HG03060 (cell line): ENCODE measurements at regions not wholly inside any gene's neighbourhood (a gene's known extent, or its start where the extent isn't known, plus 50 kb on each side); places are given as distances from the start of the nearest gene placed in this dataset.

Experiments
- ATAC-seq: cut with Tn5 transposase; IDR thresholded peaks from one replicate; pipeline ENCODE4 v1.9.1; 2021; ENCODE audit warnings: low read depth, moderate number of reproducible peaks; ENCODE audit not compliant: unreplicated experiment

DNA sequence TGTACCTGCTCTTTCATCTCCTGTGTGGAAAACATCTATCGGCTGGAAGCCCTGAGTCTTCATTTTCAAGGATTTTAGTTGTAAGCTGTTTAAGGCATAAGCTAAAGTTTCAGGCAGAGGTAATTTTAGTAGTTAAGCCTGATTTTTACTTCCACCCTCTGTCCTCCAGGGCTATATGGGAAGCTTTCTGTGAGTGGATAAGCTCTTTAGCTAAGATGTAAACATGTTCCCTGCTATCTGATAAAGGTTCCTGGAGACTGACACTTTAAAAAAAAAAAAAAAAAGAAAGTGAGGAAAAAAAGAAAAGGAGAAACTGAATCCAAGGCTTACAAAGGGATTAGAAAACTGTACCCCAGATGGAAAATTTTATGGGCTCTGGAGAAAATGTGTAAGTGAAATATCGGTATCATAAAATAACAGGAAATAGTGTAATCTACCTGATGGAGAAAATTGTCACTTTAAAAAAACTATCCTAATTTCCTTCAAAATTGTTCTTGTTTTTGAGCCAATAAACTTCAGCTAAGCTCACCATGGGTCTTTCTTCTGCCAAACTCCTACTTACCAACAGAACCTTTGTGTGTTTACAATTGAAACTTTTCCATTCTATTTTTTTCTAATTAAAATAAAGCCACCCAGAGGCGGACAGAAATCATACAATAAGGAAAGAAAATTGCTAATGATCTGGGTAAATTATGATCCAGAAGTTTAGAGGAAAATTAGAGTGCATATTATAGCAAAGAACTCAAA lies 180.5 kb downstream of the TGFB2 start:
- ATAC-seq: no peak

DNA sequence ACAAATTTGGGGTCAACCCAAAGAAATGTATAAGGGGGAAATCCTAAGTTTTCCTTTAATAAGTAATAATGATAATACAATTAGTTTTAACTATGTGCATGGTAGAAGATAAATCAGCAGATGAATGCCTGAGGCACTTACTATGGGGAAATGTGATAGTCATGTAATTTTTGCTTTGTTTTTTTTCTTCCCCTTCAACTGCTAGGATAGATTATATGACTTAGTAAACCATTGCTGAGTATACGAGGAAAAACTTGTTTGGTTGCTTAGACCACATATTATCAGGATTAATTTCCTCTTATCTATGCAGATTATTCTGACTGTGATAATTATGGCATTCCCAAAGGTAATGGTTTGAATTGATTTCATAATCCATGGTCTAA lies 181.1 kb downstream of the TGFB2 start:
- no peak for ATAC-seq

DNA sequence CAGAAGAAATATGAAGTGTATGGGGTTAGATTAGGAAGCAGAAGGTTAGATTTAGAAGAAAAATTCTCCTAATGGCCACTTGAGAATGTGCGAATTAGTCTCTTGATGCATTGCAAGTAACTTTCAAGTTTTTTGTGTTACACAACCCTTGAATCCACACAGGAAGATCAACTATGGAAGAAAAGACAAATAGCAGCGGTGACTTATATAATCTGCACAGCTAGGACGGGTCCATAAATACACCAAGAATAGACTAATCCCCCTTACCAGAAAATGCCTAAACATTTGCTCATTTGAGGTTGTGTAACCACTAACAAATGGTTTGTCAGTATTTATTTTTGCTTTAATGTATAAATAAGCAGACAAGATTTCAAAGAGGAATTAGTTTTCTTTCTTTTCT lies 182.6 kb downstream of the TGFB2 start:
- no peak for ATAC-seq

DNA sequence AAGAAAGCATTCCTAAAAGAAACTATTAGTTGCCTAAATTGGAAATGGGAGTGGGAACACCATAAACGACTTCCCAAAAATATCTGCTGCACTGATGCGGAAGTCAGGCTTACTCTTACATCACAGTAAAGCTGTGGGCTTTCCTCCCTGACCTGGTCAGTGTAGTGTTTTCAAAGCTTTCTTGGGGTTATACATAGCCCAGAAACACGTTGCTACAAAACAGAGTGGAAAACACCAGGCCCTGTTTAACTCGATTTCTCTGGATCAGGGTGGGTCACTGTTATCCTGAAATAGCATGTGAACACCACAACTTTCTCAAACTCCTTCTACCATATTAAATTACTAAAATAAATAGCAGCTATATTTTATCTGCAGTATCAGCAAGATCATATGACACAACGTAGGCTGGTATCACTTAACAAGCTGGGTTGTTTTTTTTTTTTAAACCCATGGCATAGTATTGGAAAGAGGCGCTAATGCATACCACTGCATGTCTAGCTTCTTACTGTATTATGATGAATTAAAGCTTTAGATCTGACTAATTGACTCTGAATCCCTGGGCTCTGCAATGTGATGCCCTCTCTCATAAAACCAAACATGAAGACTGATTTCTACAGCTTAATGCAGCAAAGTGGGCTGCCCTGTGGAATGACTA lies 184.6 kb downstream of the TGFB2 start:
- no peak for ATAC-seq

DNA sequence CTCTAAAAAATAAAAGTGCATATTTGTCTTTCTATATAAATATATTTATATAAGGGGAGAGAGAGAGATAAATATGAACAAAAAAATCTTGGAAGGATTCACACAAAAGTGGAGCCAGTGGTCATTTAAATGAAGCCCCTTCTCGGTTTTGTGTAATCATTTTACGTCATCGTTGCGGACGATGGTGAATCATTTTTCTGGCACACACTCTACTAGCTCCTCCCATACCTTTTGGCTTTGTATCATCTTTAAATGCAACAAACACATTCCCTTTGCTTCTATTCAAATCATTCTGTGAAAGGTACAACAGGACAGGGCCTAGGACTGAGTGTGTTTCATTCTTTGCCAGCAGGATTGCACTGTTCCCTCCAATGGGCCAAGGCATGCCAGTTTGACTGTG lies 186.8 kb downstream of the TGFB2 start:
- no peak for ATAC-seq

DNA sequence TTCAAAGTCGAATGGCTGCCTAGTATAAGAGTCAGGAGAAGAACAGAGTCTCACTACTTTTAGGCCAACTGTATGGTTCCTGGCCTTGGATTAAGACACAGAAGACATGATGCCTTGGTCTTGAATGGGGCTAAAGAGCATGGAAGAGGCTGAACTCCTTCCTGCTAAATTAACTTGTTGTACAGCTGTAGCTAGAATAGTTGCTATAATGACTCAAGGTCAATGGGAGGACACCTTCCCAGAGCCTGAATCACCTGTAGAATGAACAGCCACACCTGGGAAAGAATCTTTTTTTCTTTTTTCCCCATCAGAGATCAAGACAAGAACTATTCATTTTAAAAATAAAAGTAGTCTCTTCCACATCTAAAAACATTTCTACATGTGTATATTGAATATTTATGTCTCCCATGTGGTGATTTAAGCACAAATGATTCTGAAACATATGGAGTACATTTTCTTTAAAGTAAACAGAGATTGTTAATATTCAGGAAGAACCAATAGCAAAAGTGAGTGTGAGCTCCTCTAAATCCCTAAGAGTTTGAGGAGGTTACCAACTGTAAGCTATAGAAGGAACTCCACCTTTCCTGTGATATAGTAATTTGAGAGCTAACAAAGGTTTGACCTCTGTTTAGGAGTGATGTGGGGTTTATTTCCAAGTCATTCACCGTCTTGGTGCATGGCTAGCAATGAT lies 191.3 kb downstream of the TGFB2 start:
- no peak for ATAC-seq

DNA sequence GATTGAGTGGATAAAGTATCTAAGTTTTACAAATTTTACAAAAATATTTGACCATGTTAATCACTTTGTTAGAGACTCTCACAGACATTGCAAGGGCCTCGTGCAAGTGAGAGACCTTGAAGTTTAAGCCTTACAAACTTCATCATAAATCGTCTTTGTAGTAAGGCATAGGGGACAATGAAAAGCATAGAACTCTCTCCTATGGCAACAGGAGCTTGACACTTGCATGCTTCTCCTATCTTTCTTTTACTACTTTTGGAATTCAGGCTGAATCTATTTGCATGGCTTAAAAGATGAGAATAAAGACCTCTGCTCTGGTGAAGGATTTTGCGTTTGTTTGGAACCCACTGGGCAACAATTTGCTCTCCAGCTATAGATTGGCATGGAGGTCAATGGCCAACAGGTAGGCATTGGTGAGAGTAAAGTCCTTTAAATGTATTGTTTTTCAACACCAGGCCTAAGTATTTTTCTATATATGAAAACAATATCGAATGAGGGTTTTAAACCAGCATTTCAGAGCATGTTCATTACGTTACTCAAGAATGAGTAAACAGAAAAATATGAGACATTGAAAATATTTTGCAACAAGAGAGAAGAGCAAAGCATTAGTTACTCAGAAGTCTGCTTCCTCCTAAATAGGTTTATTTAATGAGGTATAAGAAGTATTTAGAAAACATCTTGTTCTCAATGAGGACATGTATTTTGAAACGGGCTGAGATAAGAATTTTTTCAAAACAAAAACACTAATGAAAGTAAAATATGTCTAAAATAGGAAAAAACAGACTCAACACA lies 192.2 kb downstream of the TGFB2 start:
- no peak for ATAC-seq

DNA sequence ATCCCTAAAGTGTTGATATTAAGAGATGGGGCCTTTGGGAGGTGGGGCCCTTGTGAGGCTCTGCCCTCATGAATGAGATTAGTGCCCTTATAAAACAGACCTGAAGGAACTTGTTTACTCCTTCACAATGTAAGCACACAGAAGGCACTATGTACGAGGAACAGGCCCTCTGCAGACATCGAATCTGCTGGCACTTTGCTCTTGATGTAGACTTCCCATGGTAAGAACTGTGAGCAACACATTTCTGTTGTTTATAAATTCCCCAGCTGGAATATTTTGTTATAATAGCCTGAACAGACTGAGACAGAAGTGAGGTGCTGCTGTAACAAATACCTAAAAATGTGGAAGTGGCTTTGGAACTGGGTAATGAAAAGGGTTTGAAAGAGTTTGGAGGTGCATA lies 193.2 kb downstream of the TGFB2 start:
- ATAC-seq: no peak

DNA sequence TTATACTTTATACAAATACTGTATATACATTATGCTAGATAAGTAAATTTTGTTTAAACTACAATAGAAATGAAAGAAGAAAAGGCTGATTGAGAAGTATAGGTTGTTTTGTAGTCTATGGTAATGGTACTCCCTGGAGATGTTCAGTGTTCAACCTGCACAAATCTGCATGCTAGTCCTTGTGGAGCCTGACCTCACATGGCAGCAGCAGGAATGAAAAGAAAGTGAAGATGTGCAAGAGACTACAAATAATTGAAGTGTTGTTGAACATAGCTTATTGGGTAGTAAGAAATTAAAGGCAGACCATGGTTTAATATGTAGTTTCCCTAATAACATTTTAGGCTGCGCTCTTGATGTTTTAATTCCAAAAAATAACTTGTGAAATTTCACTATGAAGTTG lies 201.2 kb downstream of the TGFB2 start:
- ATAC-seq: no peak

DNA sequence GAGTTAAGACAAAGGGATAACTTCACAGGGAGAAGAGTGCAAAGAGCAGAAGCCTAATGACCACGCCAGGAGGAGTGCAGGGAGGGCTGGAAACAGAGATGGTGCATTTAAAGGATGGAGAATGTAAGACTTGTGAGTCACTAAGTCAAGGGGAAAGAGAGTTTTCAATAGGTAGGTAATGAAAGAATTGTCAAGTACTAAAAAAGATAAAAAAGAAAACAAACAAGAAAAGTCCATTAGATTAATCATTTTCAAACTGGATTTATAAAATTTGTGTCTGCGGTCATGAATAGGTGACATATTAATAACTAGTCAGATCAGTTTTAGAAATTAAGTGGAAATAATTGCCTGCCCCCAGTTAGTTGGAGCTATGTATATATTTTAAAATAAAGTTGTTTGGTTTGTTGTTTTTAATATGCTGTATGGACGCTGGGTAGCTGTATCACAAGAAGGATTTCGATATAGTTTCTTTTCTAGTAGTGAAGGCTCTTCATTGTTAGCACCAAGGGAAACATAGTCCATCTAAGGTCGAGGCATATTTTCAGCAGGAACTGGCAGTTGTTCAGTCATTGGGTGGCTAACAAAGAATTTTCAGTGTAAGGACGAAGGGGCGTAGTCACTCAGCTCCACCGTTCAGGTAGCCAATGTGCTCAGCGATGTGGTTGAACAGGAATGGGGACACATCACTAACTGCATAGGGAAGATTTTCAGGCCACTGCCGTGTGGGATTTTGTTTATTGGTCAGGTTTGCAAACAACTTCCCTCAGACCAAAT lies 203.0 kb downstream of the TGFB2 start:
- no peak for ATAC-seq

DNA sequence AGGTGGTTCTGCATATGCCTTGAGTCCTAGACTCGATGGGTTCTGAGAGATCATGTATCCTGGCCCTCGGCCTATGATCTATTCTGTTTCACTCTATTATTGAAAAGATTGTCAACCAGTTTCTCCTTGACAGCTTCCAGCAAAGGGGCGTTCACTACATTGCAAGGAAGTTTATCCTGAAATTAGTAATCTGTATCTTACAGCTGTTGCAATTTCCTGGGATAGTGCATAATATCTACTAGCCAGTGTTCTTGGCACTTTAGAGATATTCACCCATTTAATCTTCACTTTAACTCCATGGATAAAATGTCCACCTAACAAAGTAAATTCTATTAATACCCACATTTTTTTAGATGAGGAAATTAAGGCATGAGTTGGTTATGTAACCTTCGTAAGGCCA lies 203.6 kb downstream of the TGFB2 start:
- ATAC-seq: no peak

DNA sequence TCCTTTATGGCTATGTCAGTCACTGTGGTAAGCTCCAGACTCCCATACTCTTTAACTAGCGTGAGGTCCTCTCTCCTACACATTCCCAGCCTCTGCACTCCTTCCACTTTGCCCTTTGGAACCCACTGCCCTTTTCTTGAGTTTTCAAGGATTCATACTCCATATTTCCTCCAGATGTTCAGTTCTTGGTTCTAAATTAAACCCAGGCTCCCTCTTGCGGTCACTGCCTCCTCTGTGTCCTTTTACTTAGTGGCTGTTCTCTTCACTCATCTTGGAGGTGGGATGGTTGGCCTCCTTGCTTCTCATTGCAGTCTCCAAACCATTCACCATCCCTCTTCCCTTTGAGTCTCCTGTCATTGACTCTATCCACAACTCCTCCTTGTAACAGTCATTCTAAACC lies 208.1 kb downstream of the TGFB2 start:
- ATAC-seq: no peak

DNA sequence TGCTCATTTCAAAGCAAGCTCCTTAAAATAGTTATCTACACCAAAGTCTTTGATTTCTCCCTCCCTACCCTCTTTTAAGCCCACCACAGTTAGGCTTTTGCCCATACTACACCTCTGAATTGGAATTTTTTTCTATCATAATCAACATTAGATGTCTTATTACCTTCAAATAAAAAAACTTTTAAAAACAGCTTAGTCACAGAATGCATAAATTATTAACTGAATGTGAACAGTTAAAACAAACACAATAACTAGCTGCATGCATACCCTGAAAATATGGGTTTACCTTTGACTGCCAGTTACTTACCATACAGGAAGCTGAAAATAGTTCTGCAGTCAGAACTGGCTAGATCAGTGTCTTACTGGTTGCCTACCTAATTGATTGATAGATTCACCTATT lies 210.9 kb downstream of the TGFB2 start:
- ATAC-seq: no peak

DNA sequence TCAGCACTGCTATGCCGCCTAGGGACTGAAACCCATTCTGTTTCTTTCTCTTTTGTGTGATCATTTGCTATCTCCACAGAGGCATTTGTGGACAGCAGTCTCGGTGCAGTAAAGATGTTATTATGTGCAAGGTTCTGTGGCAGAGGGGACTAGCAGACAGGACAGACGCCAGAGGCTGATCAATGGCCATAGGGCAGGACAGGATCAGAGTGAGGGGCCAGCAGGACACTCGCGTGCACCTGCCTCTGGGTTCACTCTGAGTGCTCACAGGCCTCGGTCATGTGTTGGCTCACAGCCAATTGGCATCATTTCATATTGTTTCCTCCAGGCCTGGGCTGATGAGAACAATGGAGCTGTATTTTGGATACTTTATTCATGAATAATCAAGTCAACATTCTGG lies 212.6 kb downstream of the TGFB2 start:
- no peak for ATAC-seq

DNA sequence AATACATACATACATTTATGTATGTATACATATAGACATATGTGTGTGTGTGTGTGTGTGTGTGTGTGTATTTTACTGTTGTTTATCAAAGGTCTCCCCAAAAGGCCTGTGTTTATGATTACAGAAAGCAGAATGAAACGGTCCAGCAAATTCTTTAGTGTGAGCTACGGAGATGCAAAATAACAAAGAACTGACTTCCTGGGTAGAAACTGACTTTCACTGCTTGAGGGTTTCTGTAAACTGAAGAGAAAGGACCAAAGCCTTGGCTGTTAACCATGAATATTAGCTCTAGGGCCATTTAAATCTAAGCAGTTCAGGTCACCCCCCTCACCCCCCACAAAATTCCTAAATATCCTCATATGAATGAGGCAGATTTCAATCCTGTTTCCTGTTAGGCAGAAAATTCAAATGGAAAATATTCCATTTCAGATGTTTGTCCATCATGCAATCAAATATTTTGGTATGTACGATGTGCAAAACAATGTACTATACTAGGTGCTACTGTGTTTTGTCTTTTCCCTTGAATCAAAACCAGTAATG lies 213.2 kb downstream of the TGFB2 start:
- ATAC-seq: no peak

DNA sequence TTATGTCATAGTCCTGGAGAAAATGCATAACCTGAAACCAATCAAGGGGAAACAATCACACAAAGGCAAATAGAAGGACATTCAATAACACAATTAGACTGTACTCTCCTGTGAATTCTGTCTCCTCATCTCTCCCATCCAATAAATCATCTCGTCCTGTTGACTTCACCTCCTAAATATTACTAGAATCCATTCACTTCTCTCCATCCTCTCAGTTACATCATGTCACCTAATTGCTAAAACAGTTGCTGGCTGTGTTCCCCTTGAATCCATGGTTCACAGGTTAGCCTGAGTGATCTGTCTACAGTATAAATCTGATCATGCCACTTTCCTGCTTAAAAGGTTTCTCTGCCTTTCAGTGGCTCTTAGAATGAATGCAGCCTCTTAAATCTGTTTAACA lies 220.2 kb downstream of the TGFB2 start:
- ATAC-seq: no peak

DNA sequence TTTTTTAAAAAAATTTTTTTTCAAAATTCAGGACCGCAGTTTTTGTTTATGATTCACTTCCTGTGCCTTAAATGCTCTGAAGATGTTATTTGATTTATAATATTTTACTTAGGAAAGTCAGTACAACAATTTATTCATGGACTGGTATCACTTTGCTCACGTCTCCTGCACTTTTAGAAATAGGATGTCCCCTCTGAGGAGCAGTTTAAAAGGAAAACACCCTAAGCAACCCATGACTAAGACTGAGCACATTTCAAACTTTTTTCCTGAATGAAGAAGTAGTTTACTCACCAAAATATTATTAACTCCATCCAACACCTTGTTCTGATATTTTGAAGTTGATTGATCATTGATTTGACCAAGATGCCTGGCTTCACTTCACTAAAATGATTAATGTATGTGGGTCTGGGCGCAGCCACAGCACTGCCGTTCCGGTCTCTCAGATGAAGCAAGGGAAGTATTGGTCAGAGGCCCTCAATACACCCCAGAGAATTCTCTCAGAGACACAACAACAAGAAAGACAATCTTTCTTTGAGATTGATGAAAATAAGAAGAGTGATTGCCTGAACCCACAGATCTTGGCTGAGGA lies 223.9 kb downstream of the TGFB2 start:
- ATAC-seq: no peak

DNA sequence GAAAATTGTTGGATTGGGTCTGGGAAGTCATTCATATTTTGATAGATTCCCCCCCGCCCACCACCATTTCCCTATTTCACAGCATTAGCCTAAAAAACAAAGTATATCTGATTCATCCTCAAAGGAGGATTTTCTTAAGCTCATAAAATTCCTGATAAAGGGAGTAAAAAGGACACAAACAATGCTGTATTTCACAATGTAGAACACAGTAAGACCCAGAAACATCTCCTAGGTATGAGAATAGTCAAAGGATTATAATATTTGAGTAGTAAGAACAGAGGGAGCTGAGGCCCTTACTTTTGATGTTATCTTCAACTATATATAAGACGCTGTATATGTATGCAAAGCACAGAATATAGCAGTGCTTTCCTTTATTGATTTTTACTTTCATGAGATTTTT lies 225.3 kb downstream of the TGFB2 start:
- ATAC-seq: no peak

DNA sequence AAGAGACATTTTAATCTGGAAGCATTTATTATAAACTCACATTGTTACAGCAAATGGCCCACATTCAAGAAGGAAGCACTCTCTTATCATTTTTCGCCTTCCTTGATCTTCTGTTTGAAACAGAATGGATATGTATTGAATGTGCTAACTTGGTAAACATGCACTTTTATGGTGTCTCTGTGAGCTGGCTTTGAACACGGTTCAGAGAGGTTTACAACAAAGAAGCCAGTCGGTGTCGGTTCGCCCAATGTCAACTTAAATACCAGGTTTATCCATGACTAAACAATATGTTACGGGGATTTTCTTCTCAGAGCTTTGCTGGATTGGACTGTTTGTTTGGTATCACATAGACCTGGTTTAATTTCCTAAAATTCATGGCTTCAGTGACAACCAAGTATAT lies 226.4 kb downstream of the TGFB2 start:
- ATAC-seq: no peak

DNA sequence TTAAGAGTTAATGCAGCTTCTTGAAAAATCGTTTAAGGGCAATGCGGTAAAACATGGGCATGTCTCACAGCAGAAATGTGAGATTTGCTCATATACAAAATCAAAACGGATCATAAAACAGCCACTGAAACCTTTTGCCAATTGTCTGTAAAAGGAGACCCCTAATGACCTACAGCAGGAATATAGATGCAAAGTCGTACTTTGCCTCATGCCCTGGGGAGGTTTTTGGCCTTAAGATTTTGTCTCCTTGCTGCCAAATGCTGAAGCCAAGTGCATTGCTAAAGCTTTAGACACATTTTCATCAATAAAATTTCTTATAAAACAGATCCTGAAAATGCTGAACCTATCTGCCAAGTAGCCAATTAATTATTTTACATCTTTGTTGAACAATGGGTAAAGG lies 226.9 kb downstream of the TGFB2 start:
- no peak for ATAC-seq
